ENCODE measurements at regions not wholly inside any gene's neighbourhood (a gene's known extent, or its start where the extent isn't known, plus 50 kb on each side); places are given as distances from the start of the nearest gene placed in this dataset.

DNA sequence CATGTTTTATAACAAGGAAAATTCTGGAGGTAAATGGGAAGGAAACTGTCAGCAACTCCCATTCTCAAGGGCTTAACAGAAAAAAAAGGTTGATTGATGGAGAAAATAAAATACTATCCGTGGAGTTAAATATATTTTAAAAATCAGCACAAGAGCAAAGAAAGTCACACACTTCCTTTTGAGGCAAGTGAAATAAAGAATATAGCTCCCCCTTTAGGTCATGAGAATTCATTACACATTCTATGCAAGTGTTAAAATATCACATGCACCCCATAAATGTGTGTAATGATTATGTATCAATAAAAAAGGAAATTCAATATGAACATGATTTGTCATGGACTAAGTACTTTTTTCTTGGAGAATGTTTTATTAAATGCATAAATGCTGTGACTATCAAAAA lies 349.2 kb downstream of the TPBG start:
- Histone ChIP-seq H3K27me3 (no peaks in the 10 kb centered on the region), H3K4me3 (no peak overlapping the region), H3K27ac (no peak overlapping the region), H3K4me1 (no peaks in the 10 kb centered on the region), H3K9me3 (no peaks in the 10 kb centered on the region), H3K36me3 (no peaks in the 10 kb centered on the region)
- TF ChIP-seq, protein P1, sequence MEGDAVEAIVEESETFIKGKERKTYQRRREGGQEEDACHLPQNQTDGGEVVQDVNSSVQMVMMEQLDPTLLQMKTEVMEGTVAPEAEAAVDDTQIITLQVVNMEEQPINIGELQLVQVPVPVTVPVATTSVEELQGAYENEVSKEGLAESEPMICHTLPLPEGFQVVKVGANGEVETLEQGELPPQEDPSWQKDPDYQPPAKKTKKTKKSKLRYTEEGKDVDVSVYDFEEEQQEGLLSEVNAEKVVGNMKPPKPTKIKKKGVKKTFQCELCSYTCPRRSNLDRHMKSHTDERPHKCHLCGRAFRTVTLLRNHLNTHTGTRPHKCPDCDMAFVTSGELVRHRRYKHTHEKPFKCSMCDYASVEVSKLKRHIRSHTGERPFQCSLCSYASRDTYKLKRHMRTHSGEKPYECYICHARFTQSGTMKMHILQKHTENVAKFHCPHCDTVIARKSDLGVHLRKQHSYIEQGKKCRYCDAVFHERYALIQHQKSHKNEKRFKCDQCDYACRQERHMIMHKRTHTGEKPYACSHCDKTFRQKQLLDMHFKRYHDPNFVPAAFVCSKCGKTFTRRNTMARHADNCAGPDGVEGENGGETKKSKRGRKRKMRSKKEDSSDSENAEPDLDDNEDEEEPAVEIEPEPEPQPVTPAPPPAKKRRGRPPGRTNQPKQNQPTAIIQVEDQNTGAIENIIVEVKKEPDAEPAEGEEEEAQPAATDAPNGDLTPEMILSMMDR (IDR thresholded peaks at IDR 0.05): no peak
- no peak for DNase-seq (ENCODE audit: low spot score in 2 of 2)
- intact Hi-C loops (cut with DNase I): no loop called here

DNA sequence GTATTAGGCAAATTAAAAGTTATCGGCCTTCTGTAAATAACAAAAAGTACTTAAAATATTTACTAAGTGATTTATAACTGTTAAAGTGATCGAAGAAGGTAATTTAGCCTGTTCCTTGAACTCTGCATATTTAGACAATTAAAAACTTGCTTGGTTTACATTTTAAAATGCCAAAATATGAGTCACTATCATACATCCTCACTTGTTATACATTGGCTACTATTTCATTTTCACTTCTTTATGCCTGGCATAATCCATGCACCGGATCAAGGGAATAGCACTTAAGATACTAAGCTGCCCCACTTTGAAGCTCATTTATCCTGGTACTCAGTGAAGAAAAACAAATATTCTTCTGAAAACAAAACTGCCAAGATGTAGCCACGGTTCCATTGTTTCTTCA lies 344.6 kb downstream of the UBE3D start:
- Histone ChIP-seq H3K9me3 (no peaks in the 10 kb centered on the region), H3K4me1 (no peaks in the 10 kb centered on the region), H3K4me3 (no peak overlapping the region), H3K27ac (no peak overlapping the region), H3K27me3 (no peaks in the 10 kb centered on the region), H3K36me3 (no peaks in the 10 kb centered on the region)
- intact Hi-C loops (cut with DNase I): no loop called here
- TF ChIP-seq, protein P1 (IDR thresholded peaks at IDR 0.05): no peak
- DNase-seq (ENCODE audit: low spot score in 2 of 2): no peak

DNA sequence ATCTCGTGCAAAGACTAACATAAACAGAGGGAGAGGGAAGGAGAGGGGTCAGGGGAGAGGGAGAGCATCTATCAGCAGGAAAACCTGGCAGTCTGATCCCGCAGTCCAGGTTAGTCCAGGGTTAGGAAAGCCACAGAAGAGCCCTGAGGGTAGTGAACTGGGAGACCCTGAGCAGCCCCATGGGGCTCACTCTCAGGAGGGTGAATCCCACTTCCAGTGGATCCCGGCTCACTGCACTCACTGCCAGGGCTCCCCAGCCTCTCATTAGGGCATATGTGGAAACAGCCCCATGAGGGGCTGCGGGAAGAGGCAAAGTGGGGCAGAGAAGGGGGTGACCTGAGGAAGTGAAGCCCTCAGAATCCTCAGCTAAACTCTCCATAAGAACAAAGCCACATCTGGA lies 329.9 kb downstream of the UBE3D start:
- no peak for DNase-seq (ENCODE audit: low spot score in 2 of 2)
- no peak overlapping the region for H3K27ac ChIP-seq
- intact Hi-C loops (cut with DNase I): no loop called here

DNA sequence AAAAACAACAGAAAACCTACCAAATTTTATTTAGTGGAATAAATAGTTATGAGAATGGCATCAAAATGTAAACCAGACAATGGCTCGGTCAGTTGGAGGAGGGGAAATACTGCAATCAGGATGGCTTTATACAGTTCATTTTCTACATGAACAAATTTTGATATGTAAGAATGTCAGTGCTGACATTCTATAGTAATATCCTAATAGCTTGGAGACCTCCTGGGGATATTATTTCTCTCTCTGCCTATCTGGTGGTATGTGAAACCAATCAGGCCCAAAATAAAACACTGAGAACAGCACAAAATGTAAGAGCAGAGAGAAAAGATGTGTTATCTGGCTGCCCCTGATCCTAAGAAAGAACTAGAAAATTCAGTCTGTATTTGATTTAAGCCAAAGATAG lies 327.7 kb downstream of the UBE3D start:
- TF ChIP-seq, protein P1 (IDR thresholded peaks at IDR 0.05): no peak
- H3K4me3 ChIP-seq: no peak overlapping the region
- no peak overlapping the region for H3K27ac ChIP-seq
- H3K4me1 ChIP-seq: no peaks in the 10 kb centered on the region
- H3K27me3 ChIP-seq: no peaks in the 10 kb centered on the region
- no peak for DNase-seq (ENCODE audit: low spot score in 2 of 2)
- no peaks in the 10 kb centered on the region for H3K36me3 ChIP-seq
- intact Hi-C loops (cut with DNase I): no loop called here
- H3K9me3 ChIP-seq: no peaks in the 10 kb centered on the region

More for the DNA sequence above, 329.9 kb downstream of the UBE3D start:
- no peaks in the 10 kb centered on the region for H3K4me1 ChIP-seq
- H3K4me3 ChIP-seq: no peak overlapping the region
- TF ChIP-seq, protein P1 (IDR thresholded peaks at IDR 0.05): no peak
- no peaks in the 10 kb centered on the region for H3K27me3 ChIP-seq
- H3K36me3 ChIP-seq: no peaks in the 10 kb centered on the region
- H3K9me3 ChIP-seq: no peaks in the 10 kb centered on the region

DNA sequence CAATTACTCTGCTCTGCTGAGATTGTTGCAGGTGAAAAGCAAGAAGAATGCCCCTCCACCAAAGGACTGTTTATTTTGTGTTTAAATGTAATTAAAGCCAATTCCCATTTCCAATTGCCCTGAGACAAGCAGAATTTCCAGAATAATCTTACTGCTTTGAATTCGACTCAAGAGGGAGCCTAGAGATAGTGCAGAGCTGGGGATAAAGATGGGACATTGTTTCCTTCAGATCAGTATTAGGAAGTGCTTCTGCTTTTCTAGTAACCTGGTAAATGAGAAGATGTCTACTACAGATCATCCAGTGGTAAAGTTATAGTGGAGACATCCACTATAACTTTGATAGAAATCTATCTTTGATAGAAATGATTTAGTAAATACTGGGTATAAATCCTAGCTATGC lies 326.9 kb downstream of the UBE3D start:
- Histone ChIP-seq H3K9me3 (no peaks in the 10 kb centered on the region), H3K27ac (no peak overlapping the region), H3K4me3 (no peak overlapping the region), H3K36me3 (no peaks in the 10 kb centered on the region), H3K4me1 (no peaks in the 10 kb centered on the region), H3K27me3 (no peaks in the 10 kb centered on the region)
- intact Hi-C loops (cut with DNase I): no loop called here
- DNase-seq (ENCODE audit: low spot score in 2 of 2): no peak
- TF ChIP-seq, protein P1 (IDR thresholded peaks at IDR 0.05): no peak

DNA sequence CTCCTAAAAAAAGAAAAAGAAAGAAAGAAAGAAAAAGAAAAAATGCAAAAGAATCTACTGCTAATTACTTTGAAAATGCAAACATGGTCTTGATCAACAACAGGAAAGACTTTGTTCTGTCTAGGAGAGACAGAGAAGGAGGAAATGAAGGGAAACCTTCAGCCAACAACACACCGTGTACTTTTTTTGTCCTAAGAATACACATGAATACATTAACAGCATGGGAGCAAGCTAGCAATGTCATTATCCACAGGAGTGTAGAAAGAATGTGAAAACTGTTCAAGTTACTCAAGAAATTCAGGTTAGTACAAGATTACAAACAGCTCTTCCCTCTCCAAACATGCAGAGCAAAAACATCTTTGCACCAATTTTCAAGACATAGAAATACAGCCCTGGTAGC lies 326.3 kb downstream of the UBE3D start:
- H3K4me3 ChIP-seq: no peak overlapping the region
- TF ChIP-seq, protein P1 (IDR thresholded peaks at IDR 0.05): no peak
- H3K27me3 ChIP-seq: no peaks in the 10 kb centered on the region
- no peaks in the 10 kb centered on the region for H3K9me3 ChIP-seq
- H3K4me1 ChIP-seq: no peaks in the 10 kb centered on the region
- intact Hi-C loops (cut with DNase I): no loop called here
- no peaks in the 10 kb centered on the region for H3K36me3 ChIP-seq
- no peak overlapping the region for H3K27ac ChIP-seq
- DNase-seq (ENCODE audit: low spot score in 2 of 2): no peak

All from ascending aorta (tissue), 2 donors.